LNCAP (cell line): ENCODE measurements at regions not wholly inside any gene's neighbourhood (a gene's known extent, or its start where the extent isn't known, plus 50 kb on each side); places are given as distances from the start of the nearest gene placed in this dataset.

Experiments
- TF ChIP-seq, protein P1 (sequence below): fragments of 450-650 bp; IDR thresholded peaks from 2 replicates; pipeline ENCODE4 v1.5.1; 2017; ENCODE audit warnings: mild to moderate bottlenecking

DNA sequence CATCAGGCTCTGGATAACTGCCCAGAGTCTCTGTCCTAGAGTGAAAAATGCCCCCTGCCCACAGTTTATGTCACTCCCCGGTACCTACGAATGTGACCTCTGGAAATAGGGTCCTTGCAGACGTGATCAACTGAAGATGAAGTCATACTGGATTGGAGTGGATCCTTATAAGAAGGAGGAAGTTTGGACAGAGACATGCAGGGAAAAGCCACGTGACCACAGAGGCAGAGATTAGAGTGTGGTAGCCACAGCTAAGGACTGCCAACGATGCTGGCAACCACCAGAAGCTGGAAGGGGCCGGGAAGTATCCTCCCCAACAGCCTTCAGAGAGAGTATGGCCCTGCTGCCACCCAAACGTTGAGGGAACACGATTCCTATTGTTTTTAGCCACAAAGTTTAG is 101.2 kb upstream of the NCOR2 start:
- TF ChIP-seq, protein P1, sequence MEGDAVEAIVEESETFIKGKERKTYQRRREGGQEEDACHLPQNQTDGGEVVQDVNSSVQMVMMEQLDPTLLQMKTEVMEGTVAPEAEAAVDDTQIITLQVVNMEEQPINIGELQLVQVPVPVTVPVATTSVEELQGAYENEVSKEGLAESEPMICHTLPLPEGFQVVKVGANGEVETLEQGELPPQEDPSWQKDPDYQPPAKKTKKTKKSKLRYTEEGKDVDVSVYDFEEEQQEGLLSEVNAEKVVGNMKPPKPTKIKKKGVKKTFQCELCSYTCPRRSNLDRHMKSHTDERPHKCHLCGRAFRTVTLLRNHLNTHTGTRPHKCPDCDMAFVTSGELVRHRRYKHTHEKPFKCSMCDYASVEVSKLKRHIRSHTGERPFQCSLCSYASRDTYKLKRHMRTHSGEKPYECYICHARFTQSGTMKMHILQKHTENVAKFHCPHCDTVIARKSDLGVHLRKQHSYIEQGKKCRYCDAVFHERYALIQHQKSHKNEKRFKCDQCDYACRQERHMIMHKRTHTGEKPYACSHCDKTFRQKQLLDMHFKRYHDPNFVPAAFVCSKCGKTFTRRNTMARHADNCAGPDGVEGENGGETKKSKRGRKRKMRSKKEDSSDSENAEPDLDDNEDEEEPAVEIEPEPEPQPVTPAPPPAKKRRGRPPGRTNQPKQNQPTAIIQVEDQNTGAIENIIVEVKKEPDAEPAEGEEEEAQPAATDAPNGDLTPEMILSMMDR = no peak

DNA sequence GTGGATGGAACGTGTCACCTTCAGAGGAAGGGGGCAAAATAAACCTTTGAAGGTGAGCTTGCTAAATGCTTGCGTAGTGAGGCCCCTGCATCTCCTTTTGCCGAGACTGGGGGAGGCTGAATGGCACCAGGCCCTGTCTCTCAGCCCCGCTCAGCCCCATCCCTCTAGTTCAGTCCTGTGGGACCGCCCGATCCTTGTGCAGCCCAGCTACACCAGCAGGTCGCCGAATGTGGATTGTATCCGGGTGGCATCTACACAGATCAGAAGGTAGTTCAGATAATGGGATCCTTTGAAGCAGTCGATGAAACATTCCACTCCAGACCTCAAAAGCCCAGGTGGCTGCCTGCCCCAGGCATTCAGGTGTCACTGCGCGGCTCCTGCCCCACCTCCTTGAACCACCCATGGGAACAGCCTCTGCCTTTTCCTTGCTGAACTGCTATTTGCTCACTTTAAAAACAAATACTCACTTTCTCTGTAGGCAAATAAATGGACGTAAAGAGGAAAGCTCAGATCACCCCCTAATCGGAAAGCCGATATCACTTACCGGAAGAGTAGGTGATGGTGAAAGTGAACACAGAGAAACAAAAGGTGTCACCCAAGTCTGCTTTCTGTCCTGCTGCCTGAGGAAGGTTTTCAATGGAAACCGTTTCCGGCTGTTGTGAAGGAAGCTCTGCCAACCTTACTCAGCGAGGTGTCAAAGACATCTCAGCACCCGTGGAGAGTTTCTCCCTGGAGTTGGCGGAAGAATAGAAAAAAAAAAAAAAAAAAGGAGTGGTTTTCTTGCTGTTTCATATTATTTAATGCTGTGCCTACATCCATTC is 100.3 kb upstream of the NCOR2 start:
- TF ChIP-seq, protein P1 = no peak

DNA sequence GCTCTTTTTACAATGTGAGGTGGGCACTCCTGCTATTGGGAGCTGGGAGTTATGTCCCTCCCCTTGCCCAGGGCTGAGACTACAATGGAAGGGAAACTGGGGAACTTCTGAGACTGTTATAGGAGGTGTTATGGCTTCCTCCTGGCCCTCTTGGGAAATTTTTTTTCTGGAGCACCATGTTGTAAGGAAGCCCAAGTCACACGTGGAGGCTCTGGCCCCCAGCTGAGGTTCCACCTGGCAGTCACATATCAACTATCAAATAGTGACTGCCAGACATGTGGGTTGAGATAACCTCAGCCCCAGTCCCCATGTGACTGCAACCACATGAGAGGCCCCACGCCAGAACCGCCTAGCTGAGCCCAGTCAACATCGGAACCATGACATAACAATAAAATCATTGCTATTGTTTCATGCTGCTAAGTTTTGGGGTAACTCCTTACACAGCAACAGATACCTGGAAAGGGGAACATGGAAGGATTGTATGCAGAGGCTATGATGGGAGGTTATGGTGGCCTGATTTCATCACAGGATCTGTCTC is 99.4 kb upstream of the NCOR2 start:
- TF ChIP-seq, protein P1 = no peak

DNA sequence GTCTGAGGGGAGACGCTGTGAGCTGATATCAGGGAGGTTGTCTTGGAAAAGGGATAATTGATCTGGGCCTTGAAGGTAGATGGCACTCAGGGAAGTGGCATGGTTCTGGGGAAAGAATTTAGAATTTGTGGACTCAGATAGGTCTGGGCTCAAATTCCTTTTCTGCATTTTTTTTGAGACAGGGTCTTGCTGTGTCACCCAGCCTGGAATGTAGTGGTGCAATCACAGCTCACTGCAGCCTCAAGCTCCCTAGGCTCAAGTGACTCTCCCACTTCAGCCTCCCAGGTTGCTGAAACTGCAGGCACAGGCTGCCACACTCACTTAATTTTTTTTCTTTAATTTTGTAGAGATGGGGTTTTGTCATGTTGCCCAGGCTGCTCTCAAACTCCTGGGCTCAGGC is 98.1 kb upstream of the NCOR2 start:
- TF ChIP-seq, protein P1 = no peak

DNA sequence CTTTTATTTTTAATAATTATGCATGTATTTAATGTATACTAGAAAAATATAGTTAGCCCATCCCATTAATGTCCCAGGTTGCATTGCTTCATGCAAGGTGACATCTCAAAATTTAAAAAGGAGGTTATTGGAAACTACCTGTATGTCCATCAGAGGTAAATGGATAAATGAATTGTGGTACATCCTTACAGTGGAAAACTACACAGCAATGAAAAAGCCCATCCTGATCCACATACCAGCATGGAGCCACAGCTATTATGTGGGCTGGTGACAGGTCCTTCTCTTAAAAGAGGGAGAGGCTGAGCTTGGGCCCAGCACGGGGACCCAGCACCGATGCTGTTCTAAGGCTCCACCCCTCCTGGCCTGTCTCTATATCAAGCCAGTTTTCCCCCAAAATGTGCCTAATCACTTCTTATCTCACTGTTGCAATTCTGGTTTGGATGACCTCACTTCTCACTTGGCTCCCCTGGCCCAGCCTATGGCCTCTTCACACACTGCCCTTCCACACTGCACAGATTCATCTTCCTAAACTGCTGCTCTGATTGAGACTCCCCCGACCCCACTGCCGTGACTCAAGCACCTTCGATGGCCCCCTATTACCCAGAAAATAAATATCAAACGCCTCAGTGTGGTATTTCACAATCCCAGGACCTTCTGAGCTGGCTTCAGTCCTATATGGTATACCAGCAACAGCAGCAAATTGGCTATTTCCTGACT is 97.1 kb upstream of the NCOR2 start:
- TF ChIP-seq, protein P1 = no peak

DNA sequence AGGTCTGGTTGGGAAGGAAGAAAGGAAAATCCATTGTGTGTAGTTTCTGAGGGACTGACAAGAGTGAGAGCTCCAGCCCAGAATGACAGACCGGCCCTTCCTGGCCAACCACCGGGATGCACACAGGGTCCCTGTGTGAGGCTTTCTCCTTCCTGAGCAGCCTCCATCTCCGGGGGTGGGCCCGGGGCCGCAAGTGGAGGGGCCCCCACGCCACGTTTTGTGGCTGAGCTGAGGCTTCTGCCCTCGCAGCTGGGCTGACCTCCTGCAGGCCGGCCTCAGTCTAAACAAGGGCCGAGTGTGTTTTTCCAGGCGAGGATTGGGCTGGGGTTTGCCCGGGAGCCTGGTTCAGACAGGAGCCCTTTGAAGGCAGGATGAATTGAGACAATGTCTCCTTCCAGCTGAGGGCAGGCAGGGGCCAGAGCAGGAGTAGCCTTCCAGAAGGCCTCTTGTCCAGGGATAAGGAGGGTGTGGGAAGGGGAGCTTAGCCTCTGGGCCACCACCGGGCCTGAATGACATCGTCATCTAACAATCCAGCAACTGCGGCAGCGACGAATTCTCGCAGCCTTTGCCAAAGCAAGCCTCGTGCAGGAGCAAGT is 96.5 kb upstream of the NCOR2 start:
- TF ChIP-seq, protein P1 = no peak

DNA sequence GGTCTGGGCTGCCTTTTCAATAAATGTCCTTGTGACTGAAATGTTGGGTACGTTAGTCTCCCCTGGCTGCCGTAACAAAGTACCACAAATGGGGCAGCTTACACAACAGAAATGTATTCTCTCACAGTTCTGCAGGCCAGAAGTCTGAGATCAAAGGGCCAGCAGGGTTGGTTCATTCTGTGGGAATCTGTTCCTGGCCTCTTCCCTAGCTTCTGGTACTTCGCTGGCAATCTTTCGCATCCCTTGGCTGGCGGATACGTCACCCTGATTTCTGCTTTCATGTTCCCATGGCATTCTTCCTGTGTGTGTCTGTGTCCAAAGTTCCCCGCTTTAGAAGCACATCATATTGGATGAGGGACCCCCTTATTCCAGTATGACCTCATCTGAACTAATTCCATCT is 95.8 kb upstream of the NCOR2 start:
- TF ChIP-seq, protein P1 = no peak
